HUES48 (cell line): ENCODE measurements at regions not wholly inside any gene's neighbourhood (a gene's known extent, or its start where the extent isn't known, plus 50 kb on each side); places are given as distances from the start of the nearest gene placed in this dataset.

Experiments used
- H3K27ac ChIP-seq: one replicate; pipeline ENCODE4 v1.7.0; 2013; ENCODE audit warnings: low read depth, low read length, inconsistent platforms
- H3K27me3 ChIP-seq: 2 replicates; pipeline ENCODE4 v1.6.1; 2013; ENCODE audit warnings: mild to moderate bottlenecking, low read length; ENCODE audit not compliant: control insufficient read depth, insufficient read depth
- H3K36me3 ChIP-seq: 2 replicates; pipeline ENCODE4 v1.6.1; 2013; ENCODE audit warnings: low read length; ENCODE audit not compliant: control insufficient read depth, insufficient read depth
- H3K4me1 ChIP-seq: 2 replicates; pipeline ENCODE4 v1.6.1; 2013; ENCODE audit warnings: mild to moderate bottlenecking, low read length; ENCODE audit not compliant: control insufficient read depth, insufficient read depth
- H3K4me3 ChIP-seq: 2 replicates; pipeline ENCODE4 v1.5.1; 2013; ENCODE audit warnings: mild to moderate bottlenecking, low read depth, low read length
- H3K9ac ChIP-seq: 2 replicates; pipeline ENCODE4 v1.6.1; 2013; ENCODE audit warnings: mild to moderate bottlenecking, low read depth, low read length, moderate library complexity
- H3K9me3 ChIP-seq: 2 replicates; pipeline ENCODE4 v1.6.1; 2013; ENCODE audit warnings: low read length; ENCODE audit not compliant: control insufficient read depth, insufficient read depth

DNA sequence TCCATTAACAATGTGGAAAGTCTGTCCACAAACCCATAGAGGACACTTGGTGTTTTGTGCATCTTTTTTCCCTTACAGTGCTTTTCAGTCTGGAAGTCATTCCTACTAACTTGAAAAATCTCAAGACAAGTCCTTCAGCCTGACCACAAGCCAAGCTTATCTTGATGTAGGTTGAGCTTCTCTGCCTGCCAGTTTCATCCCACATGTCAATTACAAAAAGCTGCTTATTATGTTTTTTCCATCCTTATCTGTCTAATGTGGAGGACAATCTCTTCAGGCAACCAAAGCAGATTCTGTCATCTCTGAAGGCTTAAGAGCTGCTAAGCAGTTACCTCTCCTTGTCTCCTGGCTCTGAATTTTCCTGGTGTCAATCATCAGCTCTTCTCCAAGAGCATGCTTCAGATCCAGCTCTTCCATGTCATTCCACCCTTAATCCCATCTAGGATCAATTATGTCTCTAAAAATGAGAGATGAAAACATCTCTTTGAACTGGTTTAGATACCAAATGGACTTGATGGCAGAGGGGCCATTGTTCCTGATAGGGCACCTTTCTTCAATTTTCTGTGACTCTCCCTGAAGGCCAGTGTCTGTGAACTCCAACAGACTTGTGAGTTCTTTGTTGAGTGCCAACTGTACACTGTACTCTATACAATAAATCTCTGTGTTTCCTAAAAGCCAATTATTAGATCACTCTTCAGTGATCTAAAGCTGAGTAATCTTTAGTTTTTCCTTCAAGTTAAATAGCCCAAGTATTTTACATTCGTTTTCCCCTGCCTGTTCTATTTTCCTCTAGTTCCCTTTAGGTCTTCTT, 208.6 kb downstream of the RBM43 start:
- no peak overlapping the region for H3K4me3 ChIP-seq
- no peak overlapping the region for H3K27ac ChIP-seq
- no peaks in the 10 kb centered on the region for H3K27me3 ChIP-seq
- H3K9ac ChIP-seq: no peak overlapping the region
- H3K36me3 ChIP-seq: no peaks in the 10 kb centered on the region
- no peaks in the 10 kb centered on the region for H3K4me1 ChIP-seq
- H3K9me3 ChIP-seq: no peaks in the 10 kb centered on the region

DNA sequence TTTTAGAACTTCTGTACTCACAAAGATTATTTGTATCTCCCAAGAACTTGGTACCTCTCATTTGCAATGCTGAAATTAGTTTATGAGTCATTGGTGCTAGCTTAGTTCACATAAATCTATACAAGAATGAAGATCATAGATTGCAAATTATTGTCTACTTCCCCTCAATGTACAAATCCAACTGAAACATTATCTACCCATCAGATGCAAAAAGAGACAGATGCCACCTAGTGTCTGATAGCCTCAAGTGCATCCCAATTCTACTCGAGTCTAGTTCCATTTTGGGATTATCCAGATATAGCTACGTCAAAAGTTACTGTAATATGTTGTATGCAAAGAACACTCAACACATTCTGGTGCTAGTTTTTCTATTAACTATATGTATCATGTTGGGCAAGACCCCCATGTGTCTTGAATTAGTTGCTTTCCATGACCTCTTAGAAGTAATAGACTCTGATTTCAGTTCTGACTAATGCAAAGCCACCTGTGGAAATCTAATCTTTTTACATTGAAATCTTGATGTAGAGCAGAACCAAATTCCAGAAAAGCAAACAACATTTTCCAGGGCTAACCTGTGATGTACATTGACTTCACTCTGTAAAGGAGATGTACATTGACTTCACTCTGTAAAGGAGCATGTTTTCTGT, 210.0 kb downstream of the RBM43 start:
- no peaks in the 10 kb centered on the region for H3K27me3 ChIP-seq
- no peak overlapping the region for H3K9ac ChIP-seq
- no peak overlapping the region for H3K27ac ChIP-seq
- no peak overlapping the region for H3K4me3 ChIP-seq
- H3K9me3 ChIP-seq: no peaks in the 10 kb centered on the region
- no peaks in the 10 kb centered on the region for H3K36me3 ChIP-seq
- H3K4me1 ChIP-seq: no peaks in the 10 kb centered on the region

DNA sequence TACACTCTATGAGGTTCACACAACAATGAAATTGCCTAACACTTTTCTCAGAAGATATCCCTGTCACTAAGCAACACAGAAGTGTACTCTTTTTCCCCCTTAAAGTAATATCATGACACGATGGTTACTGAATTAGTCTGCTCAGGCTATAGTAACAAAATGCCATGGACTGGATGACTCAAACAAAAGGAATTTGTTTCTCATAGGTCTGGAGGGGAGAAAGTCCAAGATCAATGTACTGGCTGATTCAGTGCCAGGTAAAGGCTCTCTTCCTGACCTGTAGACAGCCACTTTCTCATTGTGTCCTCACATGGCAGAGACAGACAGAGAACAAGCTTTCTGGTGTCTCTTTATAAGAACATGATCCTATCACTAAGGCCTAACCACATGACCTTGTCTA, 211.9 kb downstream of the RBM43 start:
- H3K27me3 ChIP-seq: no peaks in the 10 kb centered on the region
- H3K4me3 ChIP-seq: no peak overlapping the region
- H3K4me1 ChIP-seq: no peaks in the 10 kb centered on the region
- H3K36me3 ChIP-seq: no peaks in the 10 kb centered on the region
- H3K9me3 ChIP-seq: no peaks in the 10 kb centered on the region
- H3K27ac ChIP-seq: no peak overlapping the region
- H3K9ac ChIP-seq: no peak overlapping the region

DNA sequence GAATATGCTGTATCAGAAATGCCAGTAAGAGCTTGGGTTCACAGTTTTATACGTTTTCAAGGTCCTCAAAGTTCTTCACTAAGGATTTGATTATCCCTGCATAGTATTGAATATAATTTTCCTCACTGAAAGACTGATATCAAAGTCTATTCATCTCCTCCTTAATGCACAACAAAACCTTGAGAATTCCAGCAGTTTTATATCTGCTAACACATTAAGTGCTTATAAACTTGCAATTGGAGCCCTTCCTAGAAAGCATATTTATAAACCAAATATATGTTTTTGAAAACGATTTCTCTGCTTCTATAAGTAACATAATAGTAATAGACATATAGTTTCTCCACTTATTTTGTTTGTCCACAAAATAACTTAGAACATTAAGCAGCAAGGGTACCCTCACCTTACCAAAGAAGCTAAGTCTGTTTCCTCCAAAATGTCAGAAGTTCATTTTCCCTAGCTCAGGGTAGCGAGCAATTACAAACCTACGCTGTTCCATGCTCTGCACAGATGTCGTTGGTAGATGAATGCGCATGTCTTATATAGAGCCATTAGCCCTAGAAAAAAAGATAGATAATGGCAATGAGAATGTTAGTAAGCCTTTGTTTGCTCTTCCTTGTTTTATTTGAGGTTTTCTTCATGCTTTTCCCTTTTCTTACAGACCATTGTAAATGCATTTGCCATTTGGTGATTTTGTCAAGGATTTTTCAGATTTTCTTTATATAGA, 213.2 kb downstream of the RBM43 start:
- no peaks in the 10 kb centered on the region for H3K27me3 ChIP-seq
- H3K4me1 ChIP-seq: no peaks in the 10 kb centered on the region
- H3K36me3 ChIP-seq: no peaks in the 10 kb centered on the region
- H3K9ac ChIP-seq: no peak overlapping the region
- no peak overlapping the region for H3K27ac ChIP-seq
- H3K9me3 ChIP-seq: no peaks in the 10 kb centered on the region
- no peak overlapping the region for H3K4me3 ChIP-seq

DNA sequence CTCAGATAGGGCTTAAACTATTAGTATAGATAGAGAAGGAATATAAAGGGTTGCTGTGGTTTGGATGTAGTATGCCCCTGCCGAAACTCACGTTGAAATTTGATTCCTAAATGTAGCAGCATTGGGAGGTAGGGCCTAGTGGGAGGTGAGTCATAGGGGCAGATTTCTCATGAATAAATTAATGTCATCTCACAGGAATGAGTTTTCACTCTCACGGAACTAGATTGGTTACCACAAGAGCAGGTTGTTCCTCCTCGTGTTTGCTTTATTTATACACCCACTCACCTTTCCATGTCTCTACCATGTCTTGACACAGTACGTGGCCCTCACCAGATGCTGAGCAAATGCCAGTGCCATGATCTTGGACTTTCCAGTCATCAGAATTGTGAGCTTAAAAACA, 218.2 kb downstream of the RBM43 start:
- H3K4me3 ChIP-seq: no peak overlapping the region
- no peaks in the 10 kb centered on the region for H3K36me3 ChIP-seq
- no peaks in the 10 kb centered on the region for H3K4me1 ChIP-seq
- no peaks in the 10 kb centered on the region for H3K9me3 ChIP-seq
- H3K9ac ChIP-seq: no peak overlapping the region
- no peak overlapping the region for H3K27ac ChIP-seq
- H3K27me3 ChIP-seq: no peaks in the 10 kb centered on the region

DNA sequence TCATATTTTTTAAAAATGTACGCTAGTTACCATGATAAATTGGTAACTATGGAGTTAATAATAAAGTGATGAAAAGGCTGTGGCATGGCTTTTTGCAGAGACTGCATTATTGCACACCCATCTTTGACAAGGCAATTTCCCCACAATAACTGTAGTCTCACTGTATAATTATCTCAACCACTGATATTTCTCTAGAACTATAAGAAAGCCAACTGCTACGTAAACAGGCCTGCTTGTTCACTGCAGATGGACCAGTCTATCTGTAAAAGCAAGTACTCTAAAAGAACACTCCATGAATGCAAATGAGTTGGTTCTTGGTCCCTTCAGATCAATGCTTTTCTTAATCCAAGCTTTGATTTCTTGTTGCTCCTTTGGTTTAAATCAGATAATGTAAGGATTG, 218.7 kb downstream of the RBM43 start:
- no peak overlapping the region for H3K9ac ChIP-seq
- H3K36me3 ChIP-seq: no peaks in the 10 kb centered on the region
- no peaks in the 10 kb centered on the region for H3K9me3 ChIP-seq
- no peak overlapping the region for H3K4me3 ChIP-seq
- H3K27me3 ChIP-seq: no peaks in the 10 kb centered on the region
- no peaks in the 10 kb centered on the region for H3K4me1 ChIP-seq
- H3K27ac ChIP-seq: no peak overlapping the region

DNA sequence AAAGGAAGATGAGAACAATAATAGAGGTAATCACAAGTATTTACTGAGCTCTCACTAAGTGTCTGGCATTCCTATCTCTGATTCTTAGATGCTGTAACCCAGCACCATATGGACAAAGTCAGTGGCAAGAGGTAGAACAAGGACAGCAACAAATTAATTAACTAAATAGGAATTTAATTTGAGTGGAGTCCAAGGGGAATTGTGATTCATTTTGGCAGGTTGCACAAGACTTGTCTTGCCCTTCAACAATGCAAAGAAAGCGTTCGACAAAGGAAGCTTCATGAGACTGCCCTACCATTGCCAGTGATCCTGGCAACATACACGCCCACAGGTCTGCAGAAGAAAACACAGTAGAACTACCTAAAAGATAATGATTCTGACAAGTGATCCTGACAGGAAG, 221.6 kb downstream of the RBM43 start:
- no peak overlapping the region for H3K9ac ChIP-seq
- H3K27ac ChIP-seq: no peak overlapping the region
- H3K4me1 ChIP-seq: 0 out of 2 replicates have a peak, but pooled peaks cover 5% of the 10 kb centered on the region
- H3K36me3 ChIP-seq: no peaks in the 10 kb centered on the region
- no peak overlapping the region for H3K4me3 ChIP-seq
- no peaks in the 10 kb centered on the region for H3K27me3 ChIP-seq
- no peaks in the 10 kb centered on the region for H3K9me3 ChIP-seq

DNA sequence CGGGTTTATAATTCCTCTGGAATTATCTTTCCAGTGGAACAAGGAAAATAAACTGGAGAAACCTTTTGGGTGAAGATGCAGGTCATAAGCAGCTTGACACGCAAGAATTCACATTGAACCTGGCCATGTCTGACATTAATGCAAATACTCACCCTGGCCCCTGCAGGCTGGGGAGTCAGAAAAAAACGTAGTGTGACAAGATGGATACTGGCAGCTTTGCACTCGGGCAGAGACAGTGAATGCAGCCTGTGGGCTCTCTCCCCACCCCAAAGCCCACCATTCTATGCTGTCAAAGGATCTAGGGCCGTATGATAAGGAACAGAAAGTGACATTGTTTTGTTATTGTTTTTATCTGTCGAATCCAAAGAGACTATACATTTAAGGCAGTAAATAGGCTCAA, 223.1 kb downstream of the RBM43 start:
- H3K27me3 ChIP-seq: no peaks in the 10 kb centered on the region
- H3K9me3 ChIP-seq: no peaks in the 10 kb centered on the region

DNA sequence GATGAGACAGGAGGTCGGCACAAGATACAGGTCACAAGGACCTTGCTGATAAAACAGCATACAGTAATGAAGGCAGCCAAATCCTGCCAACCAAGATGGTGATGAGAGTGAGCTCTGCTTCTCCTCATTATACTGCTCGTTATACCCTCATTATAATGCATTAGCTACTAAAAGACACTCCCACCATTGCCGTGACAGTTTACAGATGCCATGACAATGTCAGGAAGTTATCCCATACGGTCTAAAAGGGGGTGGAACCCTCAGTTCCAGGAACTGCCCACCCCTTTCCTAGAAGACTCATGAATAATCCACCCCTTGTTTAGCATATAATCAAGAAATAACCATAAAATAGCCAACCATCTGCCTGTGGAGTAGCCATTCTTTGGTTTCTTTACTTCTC, 224.2 kb downstream of the RBM43 start:
- no peak overlapping the region for H3K9ac ChIP-seq
- H3K27me3 ChIP-seq: no peaks in the 10 kb centered on the region
- no peaks in the 10 kb centered on the region for H3K9me3 ChIP-seq
- H3K4me1 ChIP-seq: 0 out of 2 replicates have a peak, but pooled peaks cover 5% of the 10 kb centered on the region
- H3K4me3 ChIP-seq: no peak overlapping the region
- H3K36me3 ChIP-seq: no peaks in the 10 kb centered on the region
- no peak overlapping the region for H3K27ac ChIP-seq

More for the DNA sequence above, 223.1 kb downstream of the RBM43 start:
- H3K4me1 ChIP-seq: 0 out of 2 replicates have a peak, but pooled peaks cover 5% of the 10 kb centered on the region
- H3K4me3 ChIP-seq: no peak overlapping the region
- H3K36me3 ChIP-seq: no peaks in the 10 kb centered on the region
- no peak overlapping the region for H3K9ac ChIP-seq
- no peak overlapping the region for H3K27ac ChIP-seq

DNA sequence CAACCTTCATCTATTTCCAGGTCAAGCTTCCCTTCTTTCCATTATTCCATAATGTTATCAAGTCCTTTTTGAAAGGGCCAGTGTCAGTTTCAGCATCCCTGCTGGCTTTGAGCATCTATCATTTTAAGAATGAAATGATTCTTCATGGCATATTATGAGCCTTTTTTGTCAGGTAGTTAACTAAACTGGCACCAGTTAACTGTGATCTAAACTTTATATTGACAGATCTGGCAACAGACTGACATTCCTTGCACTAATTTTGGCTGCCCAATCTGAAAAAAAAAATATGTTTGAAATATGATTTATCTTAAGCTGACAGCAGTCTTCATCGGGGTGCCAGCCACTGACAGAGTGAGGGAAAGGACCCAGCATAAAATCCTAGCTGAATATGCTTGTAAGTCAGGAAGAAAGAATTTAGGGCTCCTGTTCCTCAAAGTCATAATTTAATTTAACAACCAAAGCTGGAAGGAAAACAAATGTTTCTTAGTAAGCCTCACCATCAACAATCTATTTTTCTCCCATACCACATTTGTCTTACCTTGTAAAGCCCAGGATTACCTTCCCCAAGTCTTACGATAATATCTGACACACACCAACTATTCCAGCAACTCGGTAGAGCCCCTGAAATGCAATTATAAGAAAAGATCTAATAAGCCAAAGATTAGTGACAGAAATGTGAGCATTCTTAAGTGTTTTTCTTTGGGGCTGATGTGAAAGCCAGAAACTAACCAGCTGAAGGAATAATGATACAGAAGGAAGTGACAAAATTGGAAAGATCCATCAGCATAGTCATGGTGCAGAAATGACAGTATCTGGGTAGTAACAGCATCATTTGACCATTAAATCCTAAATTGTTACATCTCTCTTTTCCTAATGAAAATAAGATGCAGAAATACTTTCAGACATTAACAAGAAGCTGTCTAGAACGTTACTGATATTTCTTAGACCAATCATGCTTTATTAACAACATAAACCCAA, 228.1 kb downstream of the RBM43 start:
- no peak overlapping the region for H3K27ac ChIP-seq
- H3K36me3 ChIP-seq: no peaks in the 10 kb centered on the region
- H3K4me1 ChIP-seq: 0 out of 2 replicates have a peak, but pooled peaks cover 5% of the 10 kb centered on the region
- no peaks in the 10 kb centered on the region for H3K27me3 ChIP-seq
- H3K9ac ChIP-seq: no peak overlapping the region
- H3K4me3 ChIP-seq: no peak overlapping the region
- no peaks in the 10 kb centered on the region for H3K9me3 ChIP-seq
